Stimulated activated CD8-positive, alpha-beta memory T cell treated with anti-CD3 and anti-CD28 coated beads, Interleukin-7, amount 100 ng/mL, for 48 hours (primary cell): ENCODE measurements at regions not wholly inside any gene's neighbourhood (a gene's known extent, or its start where the extent isn't known, plus 50 kb on each side); places are given as distances from the start of the nearest gene placed in this dataset.

ENCODE experiments used
- DNase-seq, 2 donors: peaks; one replicate each; pipeline ENCODE4 v3.0.0-alpha.2; 2020; ENCODE audit warnings: low read depth in 1 of 2; ENCODE audit errors: extremely low read depth in 1 of 2

DNA sequence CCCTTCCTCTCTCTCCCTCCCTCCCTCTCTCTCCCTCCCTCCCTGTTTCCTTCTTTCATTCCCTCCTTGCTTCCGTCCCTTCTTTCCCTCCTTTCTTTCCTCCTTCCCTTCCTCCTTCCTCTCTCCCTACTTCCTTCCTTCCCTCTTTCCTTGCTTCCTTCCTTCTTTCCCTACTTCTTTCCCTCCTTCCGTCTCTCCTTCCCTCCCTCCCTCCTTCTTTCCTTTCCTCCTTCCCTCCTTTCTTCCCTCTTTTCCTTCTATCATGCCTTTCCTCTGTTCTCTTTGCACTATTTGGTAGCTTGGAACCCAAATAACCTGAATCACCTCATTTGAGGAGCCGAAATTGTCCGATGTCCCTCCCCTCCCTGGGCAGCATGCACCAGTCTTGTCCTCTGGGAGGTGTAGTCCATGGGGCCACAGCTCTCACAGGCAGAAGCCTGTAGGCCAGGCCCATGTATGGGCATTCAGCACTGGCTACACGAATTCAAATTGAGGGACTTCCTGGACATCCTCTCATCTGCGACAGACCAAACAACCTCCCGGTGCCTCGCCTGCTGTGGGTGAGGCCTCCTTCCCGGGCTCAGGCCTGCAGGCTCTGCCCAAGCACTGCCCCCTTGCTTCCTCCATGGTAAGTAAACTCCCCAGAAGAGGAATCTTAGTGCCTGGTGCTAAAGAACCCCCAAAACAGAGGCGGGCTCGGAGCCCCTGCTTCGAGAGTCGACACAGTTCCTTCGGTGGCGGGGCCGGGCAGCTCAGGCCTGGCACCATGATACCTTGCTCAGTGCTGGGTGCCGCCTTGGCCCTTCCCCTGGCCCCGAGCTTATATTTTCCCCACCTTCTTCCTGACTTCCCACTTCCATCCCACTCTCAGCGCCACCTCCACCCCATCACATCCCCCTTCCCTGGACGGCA, 454.1 kb upstream of the CADM1 start:
- DNase-seq: no peak

DNA sequence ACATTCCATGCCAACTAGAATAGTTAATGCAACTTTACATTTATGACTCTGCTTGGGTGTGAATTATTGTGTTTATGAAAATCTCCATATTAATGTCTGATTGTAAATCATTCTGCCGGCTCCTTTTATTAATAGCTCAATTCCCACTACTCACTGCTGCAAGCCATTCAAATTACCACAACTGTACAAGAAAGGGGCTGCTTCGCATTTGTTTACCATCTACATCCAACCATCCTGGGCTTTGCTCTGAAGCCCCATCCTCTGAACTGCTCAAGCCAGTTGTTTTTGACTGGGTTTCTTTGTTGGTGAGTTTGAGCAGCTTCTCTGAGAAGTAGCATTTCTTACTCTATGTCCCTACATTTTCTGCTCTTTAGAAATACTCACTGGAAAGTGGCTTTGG, 451.6 kb upstream of the CADM1 start:
- no peak for DNase-seq

DNA sequence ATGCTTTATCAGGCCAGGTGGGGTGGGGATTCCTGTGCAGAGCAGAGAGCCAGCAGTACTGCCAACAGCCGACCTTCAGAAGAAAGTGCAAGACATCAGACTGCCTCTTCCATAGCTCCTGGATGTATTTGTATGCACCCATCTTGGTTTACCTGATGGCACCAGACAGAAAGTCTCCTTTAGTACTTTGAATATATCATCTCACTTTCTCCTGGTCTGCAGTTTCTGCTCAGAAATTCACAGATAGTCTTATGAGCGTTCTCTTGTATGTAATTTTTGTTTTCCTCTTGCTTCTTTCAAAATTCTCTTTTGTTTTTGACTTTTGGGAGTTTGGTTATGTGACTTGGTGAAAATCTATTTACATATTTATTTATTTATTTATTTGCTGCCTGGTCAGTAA, 446.4 kb upstream of the CADM1 start:
- no peak for DNase-seq

DNA sequence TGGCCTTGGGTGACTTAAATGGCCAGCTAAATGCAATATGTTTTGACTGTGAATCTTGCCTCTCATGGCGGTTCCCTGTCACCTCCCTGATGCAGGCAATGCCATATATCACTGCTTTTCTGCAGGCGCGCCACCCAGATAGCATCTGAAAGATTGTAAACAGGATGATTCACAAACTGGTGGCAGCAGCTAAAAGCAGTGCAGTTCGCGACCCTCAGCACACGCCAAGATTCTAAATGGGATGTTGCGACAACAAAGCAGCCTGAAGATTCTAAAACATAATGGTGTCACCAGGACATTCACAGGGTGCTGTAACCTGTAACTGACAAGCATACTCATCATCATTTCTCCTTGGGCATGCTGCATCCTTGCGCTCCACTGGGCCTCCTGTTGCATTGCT, 440.4 kb upstream of the CADM1 start:
- no peak for DNase-seq

DNA sequence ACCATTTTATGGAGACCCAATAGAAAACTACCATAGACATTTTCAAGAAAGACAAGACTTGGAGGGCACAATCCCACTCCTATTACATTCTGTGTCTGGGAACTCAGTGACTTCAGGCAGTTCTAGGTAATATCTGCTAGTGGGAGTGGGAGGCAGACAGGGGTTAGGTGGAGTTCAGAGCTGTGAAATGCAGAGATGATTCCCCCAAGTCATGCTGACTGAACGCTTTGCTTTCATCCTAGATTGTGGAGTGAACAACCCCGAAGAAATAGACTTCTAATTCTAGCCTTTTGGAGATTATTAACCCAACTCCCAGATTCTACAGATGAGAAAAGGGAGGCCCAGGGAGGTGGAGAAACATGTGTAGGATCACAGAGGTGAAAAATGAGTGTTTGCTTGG, 437.8 kb upstream of the CADM1 start:
- DNase-seq: no peak

DNA sequence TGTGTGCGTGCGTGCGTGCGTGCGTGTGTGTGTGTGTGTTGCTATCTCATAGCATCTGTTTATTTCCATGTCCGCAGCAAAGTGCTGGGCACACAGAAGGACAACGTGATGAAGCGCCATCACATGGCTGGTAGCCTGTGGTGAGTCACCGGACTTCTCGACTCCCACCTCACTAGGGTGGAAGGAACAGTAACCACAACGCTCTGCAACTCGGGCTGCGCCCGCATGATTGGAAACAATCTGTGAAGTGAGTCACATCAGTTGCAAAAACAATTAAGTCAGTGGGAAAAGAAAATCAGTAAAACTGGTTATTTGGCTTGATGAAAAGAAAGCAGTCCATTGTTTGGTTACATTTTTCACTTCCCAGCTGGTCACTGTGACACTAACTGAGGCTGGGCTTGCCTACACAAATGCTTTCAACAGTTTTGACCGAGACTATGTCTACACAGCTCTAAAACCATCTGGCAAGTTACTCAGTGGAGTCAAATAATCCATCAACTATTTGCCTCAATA, 437.3 kb upstream of the CADM1 start:
- DNase-seq: peak in 1 of 2 donors; percentile 36

DNA sequence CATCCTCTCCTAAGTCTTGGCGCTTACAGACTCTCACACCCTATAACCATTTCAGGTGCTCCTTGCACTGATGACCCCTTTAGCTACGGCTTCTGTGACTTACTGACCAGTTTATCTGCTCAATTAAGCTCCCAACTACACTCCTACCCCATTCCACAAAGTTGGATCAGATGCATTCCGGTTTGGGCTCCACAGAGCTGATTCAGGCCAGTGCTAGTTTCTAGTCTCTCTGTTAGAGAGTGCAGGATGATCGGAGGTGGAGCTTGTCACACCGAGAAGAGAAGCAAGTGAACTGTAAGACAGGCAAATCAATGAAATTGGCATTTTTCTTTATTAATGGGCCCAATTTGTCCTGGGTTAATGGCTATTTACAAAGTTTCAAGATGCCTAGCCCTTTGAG, 436.8 kb upstream of the CADM1 start:
- DNase-seq: no peak

DNA sequence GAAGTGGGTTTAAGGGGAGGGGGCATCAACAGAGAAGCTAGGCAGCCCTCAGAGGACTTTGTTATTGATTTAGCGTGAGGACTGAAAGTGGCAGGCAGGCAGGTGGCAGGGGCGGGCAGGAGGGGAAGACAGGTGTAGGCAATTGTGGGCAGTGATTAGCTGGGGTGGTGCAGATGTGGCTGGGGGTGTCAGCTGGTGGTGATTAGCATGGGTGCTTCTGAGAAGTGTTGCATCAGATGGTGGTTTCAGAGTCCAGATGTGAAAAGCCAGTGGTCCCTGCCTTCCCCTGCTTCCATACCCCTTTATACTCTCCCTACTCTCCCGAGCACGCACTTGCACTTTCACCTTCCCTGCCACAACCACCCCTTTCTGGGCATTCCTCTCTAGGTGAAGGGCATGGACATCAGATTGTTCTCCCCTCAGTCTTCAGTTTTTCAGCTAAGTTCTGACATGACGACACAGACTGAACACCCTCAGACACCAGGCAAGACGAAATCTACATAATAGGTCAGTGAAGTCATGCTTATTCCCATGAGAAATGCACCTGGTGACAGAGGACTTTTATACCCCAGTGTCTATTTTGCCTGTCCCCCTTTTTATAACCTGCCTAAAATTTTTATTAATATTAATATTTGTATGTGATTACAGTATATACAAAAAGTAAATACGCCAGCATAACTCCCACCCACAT, 435.7 kb upstream of the CADM1 start:
- DNase-seq: no peak

DNA sequence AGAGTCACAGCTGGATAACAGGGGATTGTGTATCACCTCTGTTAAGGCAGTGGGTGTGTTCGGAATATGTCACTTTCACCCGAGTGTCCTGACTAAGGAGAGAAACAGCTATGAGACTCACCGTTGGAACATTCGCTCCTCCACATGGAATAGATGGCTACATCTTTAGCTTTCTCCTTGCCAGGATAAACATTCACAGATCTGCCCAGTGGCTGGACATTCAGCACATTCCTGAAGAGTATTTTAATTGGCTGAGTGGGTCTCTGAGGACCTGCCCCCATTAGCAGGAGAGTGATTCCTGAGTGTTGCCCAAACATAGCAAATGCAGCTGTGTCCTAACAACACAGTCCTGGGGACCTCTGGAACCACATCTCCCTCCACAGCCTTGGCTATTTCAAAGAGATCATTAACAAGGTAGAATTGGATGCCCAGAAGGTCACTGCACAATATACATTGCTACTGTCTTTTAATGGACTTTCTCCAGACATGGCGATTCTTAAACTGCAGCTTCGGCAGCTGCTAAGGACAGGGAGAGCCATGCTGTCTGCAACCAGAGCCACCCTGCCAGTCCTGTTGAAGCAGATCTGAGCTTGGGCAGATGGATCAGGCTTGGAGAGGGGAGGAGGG, 435.0 kb upstream of the CADM1 start:
- no peak for DNase-seq

DNA sequence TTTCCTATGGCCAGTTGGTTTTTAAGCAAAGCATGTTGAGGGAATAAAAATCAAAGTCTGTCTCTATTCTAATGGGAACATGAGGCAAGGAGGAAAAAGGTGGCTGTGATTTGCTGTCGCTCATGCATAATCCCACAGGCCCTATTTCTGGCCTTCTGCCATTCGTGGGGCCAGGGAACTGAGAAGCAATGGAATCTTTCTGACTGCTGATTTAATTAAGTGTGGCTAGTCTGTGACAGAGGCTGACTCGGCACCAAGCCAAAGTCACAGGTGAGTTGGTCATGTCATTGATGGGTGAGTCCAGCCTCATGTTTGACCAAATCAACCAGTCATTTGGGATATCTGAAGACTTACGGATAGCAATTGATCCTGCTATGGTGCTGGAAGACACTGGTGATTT, 429.3 kb upstream of the CADM1 start:
- no peak for DNase-seq

DNA sequence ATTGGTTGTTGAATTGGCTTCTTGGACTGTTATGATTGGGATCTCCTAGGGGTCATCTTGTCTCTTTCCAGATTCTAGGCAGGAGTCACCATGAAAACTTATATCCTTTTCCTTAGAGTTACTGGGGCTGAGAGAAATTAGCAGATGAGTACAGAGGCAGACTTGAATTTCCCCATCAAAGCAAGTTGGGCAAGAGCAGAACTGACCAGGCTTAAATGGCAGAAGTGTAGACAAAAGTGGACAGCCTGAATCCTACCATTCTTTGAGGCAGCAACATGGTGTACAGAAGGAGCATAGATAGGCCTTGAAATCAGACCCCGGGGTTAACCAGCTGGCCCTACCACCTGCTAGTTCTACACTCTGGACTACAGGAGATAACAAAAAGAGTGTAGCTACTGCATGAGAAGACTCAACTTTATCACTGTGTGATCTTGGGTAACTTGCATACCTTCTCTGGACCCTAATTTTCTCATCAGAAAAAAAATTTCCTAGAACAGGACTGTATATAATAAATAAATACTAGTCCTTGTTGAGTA, 427.4 kb upstream of the CADM1 start:
- DNase-seq: no peak

DNA sequence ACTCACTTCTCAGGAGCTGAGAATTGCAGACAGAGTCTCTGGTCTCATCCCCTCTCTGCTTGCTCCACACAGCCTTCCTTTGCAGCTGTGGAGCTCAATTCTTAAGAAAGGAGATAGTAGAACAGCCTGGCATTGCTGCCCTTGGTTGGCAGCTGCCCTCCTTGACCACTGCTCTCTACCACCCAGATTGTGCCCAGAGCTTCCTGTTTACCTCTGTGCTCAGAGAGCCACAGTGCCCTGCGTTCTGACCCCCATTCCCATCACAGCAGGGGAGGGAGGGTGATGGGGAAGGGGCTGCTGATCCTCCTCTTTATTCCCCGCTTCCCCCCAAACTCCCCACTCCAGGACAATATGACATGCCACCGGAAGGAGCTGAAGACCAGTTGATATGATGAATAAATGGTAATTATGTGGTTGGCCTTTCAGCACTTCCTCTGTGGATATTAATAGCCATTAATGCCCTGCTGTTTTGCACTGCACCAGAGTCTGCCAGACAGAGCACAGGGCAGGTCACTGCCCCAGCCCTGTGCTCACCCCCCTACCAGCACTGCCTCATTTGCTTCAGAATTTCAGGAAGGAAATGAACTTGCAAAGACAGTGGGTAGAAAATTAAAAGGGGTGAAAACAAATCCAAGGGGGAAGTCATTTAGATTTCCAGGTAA, 426.8 kb upstream of the CADM1 start:
- no peak for DNase-seq

DNA sequence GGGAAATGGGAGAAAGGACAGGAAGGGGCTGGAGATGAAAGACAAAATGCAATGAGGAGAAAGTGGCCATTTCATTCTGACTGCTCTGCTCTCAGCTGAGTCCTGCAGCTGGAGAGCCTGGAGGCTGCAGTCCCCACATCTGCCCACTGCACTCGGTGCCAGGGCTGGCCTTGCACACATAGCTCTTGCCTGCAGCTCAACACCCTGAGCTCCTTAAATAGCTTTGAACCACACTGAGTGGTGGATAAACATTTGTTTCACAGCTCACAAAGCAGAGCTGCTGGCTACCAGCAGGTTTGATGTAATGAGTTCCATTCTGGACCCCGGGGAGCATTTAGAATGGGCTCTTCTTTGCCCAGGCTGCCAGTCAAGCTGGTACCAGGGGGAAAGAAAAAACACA, 426.1 kb upstream of the CADM1 start:
- no peak for DNase-seq

DNA sequence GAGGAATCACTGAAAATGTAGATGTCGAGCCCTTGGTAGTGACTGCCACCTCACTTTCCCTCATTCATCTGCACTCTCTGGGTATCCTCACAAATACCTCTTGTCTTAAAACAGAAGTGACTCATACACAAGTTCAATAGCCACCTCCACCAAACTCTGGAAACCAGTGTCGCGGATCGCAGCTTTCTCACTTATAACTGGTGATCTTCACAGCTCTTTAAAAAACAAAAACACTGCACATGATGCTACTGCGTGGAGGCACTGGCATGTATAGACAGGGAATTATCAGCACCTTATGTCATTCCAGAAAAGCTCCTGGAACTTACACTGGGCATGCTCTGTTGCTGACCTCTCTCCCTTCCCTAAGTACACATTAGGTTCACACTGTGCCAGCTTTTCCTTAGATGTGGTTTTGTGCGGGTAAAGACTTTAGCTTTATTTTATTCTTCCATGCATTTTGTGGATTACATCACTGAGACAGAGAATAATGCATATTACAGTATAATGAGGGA, 425.5 kb upstream of the CADM1 start:
- no peak for DNase-seq

DNA sequence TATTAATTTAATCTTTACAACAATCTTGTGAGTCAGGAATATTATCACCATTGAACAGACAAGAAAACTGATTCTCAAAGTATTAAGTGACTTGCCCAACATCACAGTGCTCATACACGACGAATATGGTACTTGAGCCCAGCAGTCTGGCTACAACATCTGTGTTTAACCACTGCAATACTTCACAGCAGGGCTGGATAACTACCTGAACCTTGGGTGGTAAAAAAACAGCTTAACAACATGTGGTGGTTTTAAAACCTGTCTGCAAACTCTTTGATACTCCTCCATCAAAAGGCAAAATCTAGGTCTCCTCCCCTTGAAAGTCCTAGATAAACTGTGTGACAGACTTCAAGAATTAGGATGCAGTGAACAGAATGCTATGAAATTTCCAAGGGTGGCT, 424.6 kb upstream of the CADM1 start:
- DNase-seq: no peak

DNA sequence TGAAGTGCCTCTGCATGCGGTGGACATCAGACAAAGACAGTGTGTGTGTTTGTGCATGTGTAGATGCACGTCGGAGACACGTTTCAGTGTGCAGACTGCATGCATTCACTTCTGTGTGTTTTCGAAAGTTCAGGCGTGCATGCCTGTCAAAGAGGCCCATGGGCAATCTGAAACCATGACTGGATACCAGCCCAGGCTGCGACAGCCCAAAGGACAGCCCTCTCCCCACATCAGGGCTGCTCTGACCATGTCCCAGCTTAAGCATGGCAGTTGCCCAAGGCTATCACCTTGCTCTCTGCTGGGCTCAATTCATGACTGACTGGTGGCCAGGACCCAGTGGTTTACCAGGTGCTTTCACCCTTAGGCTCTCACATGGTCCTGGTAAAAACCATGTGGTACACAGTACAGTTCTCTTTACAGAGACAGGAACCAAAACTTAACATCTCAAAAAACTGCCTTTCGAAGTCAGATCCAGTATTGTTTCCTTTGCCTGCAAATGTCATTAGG, 423.7 kb upstream of the CADM1 start:
- DNase-seq: no peak

DNA sequence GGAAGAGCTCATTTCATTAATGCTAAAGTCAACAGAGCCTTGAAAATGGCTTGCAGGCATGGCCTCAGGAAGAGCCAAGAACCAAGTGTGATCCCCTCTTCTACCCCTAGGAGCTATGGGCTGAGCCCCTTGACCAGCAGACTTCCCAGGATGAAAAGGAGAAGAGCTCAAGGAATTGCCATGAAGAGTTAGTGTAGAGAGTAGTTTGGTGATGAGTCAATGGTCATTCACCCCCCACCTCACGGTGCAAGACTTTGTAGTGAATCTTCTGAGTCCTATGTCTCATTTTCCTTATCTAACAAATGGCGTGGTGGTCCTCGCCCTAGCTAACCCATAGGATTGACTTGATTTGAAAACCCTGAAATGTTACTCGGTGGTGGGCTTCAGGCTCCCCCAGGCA, 422.4 kb upstream of the CADM1 start:
- DNase-seq: no peak

DNA sequence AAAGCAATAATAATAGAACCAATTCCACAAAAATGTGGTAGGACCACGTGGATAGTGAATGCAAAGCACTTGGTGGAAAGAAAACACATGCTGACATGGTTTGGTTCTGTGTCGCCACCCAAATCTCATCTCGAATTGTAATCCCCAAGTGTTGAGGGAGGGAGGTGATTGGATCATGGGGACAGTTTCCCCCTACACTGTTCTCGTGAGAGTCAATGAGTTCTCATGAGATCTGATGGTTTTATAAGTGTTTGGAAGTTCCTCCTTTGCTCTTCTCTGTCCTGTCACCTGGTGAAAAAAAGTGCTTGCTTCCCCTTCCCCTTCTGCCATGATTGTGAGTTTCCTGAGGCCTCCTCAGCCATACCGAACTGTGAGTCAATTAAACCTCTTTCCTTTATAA, 421.9 kb upstream of the CADM1 start:
- DNase-seq: no peak

DNA sequence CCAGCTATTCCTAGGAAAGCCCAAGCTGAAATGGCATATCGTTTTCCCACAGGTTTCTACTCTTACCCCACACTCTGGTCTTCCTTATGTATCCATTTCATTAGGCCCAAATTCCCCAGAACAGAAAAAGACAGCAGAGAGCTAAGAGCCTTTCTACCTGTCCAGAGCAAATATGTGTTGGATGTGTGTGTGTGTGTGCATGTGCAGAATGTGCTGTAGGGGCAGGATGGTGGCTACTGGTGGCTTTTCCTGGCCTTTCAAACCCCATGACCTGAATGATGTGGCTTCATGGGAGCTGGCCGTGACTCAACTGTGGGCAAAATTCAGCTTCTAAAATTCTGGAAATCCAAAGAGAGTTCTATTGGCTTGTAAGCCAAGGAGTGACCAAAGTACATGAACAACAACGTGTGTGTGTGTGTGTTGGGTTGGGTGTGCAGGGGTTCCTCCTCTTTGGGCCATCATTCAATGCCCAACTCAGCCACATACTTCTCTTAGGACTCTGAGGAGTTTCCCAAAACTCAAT, 421.4 kb upstream of the CADM1 start:
- no peak for DNase-seq
